ENCODE measurements at regions not wholly inside any gene's neighbourhood (a gene's known extent, or its start where the extent isn't known, plus 50 kb on each side); places are given as distances from the start of the nearest gene placed in this dataset.

- TF ChIP-seq EZH2phosphoT487 (IDR thresholded peaks at IDR 0.05; ENCODE audit: insufficient read depth, low read depth) (no peak), EZH2 (IDR thresholded peaks at IDR 0.05; ENCODE audit: insufficient read depth, poor library complexity, severe bottlenecking) (no peak)
These were observed 630.2 kb downstream of the BRD1 start for GRCh38 chr22:49197505-49197904.
